H1 (cell line): ENCODE measurements at regions not wholly inside any gene's neighbourhood (a gene's known extent, or its start where the extent isn't known, plus 50 kb on each side); places are given as distances from the start of the nearest gene placed in this dataset.

Source experiments
- CEBPB ChIP-seq: IDR thresholded peaks from 2 replicates; pipeline ENCODE4 v1.6.1; 2012; ENCODE audit warnings: low read depth, low read length
- PHF8 ChIP-seq: fragments of 200-600 bp; sonication (generic); conservative IDR thresholded peaks from 2 replicates; pipeline ENCODE4 v1.7.1; 2012; ENCODE audit warnings: low read depth, mild to moderate bottlenecking, inconsistent platforms, low read length, moderate library complexity

DNA sequence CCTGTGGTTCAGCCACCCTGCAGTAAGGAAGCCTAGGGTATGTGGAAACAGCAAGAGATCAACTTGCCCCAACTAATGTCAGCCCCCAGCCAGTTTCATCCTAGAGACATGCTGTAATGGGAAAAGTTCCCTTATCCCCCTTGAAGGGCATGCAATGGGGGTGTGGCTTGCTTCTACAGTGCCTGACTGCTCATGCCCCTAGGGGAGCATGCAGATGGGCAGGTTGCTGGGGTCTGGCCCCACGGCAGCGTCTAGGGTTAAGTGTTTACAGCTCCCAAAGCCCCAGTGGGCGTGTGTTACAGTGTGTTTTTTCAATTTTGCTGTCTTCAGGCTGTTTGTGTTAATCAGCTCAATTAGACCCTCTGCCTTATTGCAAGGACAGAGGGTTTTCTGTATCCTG is 1105.9 kb downstream of the AMY1C start (continued):
- TF ChIP-seq PHF8, result no peak
- TF ChIP-seq CEBPB, result no peak
